GM21447 (cell line): ENCODE measurements at regions not wholly inside any gene's neighbourhood (a gene's known extent, or its start where the extent isn't known, plus 50 kb on each side); places are given as distances from the start of the nearest gene placed in this dataset.

ENCODE experiments used
- ATAC-seq: cut with Tn5 transposase; IDR thresholded peaks from one replicate; pipeline ENCODE4 v1.9.1; 2021; ENCODE audit not compliant: unreplicated experiment

GRCh38 chr4:13137390-13137789 is 346.8 kb downstream of the RAB28 start:
- ATAC-seq = no peak

DNA sequence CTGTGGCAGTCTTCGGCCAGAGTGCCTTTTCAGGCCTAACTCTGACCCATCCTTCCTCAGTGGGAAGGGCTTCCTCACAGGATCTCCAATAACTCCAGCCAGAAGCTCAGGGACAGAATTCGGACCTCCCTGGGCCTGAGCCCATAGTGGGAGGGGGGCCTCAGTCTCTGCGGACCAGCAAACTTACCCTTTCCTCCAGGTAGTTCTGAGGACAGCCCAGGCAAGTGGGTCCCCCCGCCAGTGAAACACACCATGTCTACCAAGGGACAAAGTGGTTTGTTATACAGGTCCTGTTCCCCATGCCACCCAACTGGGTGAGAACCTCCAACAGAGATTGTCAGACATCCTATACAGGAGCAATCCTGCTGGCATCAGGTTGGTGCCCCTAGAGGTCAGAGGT is 350.4 kb downstream of the RAB28 start:
- no peak for ATAC-seq

DNA sequence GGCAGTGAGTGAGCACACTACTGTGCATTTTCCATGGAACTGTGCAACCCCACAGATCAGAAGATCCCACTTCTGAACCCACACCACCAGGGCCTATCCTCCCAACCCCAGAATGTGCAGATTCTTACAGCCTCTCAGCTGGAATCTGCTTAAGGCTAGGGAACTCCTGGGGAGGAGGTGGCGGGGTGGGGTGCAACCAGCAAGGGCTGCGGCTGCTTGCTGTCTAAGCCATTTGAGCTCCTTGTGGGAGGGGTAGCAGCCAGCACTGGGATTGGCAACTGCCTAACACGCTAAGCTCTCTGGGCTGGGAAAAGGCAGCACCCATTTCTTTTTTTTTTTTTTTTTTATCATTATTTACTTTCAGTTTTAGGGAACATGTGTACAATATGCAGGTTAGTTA is 353.3 kb downstream of the RAB28 start:
- ATAC-seq = no peak

- ATAC-seq = no peak
Observed at GRCh38 chr4:13129095-13129494, 355.0 kb downstream of the RAB28 start.

GRCh38 chr4:13126976-13127910 is 356.9 kb downstream of the RAB28 start:
- no peak for ATAC-seq

GRCh38 chr4:13118633-13119032 is 365.5 kb downstream of the RAB28 start:
- no peak for ATAC-seq

DNA sequence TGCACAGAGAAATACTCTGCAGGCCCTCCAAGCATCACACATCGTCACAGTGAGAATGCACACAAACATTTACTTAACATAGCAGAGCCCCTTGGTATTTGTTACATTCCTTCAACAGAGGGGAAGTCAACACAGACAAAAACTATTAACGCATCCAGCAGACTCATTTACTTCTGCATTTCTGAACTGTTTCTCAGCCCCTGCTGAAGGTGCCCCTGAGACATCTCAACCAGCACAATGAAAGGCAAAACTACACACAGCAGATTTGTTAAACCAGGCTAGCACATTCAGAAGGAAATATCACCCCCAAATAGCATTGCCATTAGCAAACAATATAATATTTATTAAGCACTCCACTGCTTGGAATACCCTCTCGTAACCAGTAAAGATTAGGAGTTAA is 367.0 kb downstream of the RAB28 start:
- ATAC-seq = no peak

DNA sequence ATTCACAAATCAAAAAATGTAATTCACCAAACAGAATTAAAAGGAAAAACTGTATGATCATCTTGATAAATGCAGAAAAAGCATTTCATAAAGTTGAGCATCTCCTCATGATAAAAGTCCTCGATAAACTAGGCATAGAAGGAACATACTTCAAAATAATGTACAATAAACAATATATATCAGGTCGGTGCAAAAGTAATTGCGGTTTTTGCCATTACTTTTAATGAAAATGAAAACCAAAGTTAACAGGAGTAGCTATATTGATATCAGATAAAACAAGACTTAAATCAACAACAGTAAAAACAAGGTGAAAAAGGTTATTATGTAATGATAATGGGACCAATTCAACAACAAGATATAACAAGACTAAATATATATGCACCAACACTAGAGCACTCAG is 372.1 kb downstream of the RAB28 start:
- no peak for ATAC-seq

GRCh38 chr4:13109536-13109935 is 374.6 kb downstream of the RAB28 start:
- no peak for ATAC-seq

DNA sequence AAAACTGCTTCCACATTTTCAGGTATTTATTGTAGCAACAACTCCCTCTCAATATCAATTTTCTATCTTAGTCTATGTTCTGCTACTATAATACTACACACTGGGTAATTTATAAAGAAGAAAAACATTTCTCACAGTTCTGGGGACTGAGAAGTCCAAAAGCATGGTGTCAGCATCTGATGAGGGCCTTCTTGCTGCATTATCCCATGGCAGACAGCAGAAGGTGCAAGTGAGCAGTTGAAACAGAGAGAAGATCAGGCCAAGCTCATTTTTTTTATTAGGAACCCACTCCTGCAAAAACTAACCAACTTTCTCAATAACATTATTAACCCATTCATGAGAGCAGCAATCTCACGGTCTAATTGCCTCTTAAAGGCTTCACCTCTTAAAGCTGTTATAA is 376.0 kb downstream of the RAB28 start:
- ATAC-seq = no peak

DNA sequence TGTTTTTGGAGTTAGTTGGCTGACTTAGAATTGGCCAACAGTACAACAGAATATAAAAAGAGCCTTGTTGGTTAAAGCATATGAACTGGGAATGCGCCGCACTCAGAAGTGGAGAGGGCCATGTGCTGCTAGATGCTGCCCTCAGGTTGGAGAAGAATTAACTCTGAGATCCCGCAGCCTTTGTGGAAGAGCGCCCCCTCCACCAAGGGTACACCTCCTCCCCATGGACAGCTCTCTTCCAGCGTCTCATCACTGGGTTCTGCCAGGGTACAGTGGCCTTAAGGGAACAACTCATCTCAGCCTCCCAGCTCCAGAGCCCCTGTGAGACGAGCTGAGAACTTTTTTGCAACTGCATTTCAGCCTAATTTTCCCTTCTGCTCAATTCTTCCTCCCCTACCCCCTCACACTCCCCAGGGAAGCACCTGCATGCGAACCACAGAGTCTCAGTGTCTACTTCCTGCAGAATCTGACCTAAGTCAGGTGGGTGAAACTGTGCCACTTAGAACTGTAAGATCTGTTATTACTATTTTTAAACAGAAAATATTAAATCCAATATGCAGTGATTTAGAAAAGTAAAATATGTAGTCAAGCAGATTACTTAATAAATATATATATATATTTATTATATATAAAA is 380.6 kb downstream of the RAB28 start:
- no peak for ATAC-seq

- ATAC-seq = no peak
Observed at GRCh38 chr4:13102092-13102742, 381.9 kb downstream of the RAB28 start.

DNA sequence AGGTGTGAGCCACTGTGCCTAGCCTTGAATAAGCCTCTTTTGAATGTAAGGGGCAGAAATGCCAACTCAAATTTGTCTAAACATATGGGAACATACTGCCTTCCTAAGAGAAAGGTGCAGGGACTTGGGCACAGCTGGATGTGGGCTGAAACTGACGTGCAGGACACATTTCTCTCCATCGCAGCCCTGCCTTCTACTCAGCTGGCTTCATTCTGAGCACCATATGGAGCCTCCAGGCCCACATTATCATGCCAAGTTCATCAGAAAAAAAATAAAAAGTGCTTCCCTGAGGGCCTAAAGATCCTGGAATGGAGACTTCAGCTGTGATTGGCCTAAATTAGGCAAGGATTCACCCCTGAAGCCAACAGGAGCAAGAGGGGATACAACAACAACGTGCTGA is 386.2 kb downstream of the RAB28 start:
- no peak for ATAC-seq

GRCh38 chr4:13095722-13096121 is 388.4 kb downstream of the RAB28 start:
- no peak for ATAC-seq

GRCh38 chr4:13093170-13093569 is 391.0 kb downstream of the RAB28 start:
- no peak for ATAC-seq

GRCh38 chr4:13092702-13093101 is 391.4 kb downstream of the RAB28 start:
- no peak for ATAC-seq

- no peak for ATAC-seq
Observed at GRCh38 chr4:13089659-13089998, 394.5 kb downstream of the RAB28 start.

DNA sequence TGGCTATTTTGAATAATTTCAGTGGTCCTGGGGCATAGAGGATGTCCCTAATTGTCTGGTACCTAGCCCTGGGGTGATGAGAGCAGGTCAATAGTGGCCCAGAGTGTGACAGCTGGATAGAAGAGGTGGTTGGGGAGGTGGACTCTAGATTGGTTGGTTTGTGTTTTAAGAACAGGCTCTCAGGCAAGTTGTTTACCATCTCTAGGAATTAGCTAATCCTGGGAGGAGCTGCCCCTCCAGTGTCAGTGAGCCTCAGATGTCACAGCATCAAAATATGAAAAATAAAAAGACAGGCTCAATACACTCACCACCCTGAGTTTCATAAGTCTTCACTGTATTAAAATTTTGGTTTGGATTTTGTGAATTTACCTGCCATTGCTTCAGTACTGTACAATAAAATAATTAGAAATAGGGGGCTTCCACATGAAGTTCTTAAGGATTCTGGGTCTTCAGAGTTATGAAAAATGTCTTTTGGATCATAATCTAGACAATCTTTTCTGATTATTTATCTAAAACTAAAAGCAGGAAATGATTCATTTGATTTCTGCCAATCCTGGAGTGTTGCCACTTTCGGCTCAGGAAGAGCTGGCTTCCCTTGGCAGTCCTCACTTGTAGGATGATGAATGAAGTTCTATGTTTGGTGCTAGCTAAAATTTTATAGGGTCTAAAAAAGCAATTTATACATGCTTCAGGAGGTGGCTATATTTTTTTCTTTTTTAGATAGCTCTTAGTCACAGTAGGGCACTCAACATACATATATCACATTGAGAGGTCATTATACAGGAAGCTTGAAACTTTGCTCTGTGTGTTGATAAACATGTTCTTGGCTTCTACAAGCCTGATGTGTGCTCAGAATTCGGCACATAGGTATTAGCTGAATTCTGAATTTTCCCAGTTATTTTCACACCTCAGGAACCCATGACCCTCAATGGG is 395.1 kb downstream of the RAB28 start:
- ATAC-seq = no peak

DNA sequence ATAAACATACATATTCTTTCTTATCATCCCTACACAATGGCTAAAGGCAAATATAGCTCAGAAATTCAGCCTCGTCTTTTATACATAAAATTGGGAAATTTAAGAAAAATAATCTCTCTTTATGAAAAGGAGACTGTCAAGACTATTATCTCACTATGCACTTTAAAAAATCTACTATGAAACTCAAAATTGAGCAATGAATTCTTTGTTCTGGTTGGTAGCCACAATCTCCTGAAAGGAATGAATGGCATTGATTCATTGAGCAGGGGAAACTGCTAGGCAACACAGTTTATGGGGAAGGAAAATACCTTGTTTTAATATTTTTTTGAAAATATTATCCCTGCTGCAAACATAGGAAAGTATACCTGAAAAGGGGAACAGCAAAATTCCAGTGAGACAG is 397.1 kb downstream of the RAB28 start:
- no peak for ATAC-seq

DNA sequence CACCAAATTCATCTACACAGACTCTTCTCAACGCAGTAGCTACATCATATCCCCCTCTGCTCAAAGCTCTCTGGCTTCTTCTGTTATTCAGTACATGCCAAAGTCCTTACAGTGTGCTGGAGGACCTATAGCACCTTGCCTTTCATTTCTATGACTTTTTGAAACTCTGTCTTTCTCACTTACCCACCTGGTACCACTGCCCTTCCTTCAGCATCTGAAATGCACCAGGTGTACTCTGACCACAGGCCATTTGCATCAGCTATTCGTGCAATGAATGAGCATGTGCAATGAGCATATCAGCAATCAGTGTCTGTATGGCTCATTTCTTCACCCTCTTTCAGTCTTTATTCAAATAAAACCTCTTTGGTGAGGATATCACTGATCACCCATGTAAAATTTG is 399.9 kb downstream of the RAB28 start:
- ATAC-seq = no peak

- ATAC-seq = no peak
Observed at GRCh38 chr4:13081830-13082229, 402.3 kb downstream of the RAB28 start.
